ENCODE measurements at regions not wholly inside any gene's neighbourhood (a gene's known extent, or its start where the extent isn't known, plus 50 kb on each side); places are given as distances from the start of the nearest gene placed in this dataset.
"Not testable (repeated sequence)": the region's sequence is repeated elsewhere in the genome, so short reads cannot be mapped to it uniquely, and the experiment has no call there.

GRCh38 chr3:69490971-69491370 lies 105.1 kb upstream of the FRMD4B start:
- DNase-seq (ENCODE audit: low spot score) = no peak
- ATAC-seq (ENCODE audit: low FRiP score) = no peak
- no peak for TF ChIP-seq CTCF (IDR thresholded peaks at IDR 0.05)

- DNase-seq (ENCODE audit: low spot score) (no peak), ATAC-seq (ENCODE audit: low FRiP score) (no peak)
- TF ChIP-seq CTCF (IDR thresholded peaks at IDR 0.05) = no peak
Observed at GRCh38 chr3:69490235-69490634, 104.3 kb upstream of the FRMD4B start.

GRCh38 chr3:69488026-69488425 lies 102.1 kb upstream of the FRMD4B start:
- DNase-seq (ENCODE audit: low spot score) (no peak), ATAC-seq (ENCODE audit: low FRiP score) (no peak)
- no peak for TF ChIP-seq CTCF (IDR thresholded peaks at IDR 0.05)

GRCh38 chr3:69485489-69485888 lies 99.6 kb upstream of the FRMD4B start:
- no peak for TF ChIP-seq CTCF (IDR thresholded peaks at IDR 0.05)
- DNase-seq (ENCODE audit: low spot score) = no peak
- no peak for ATAC-seq (ENCODE audit: low FRiP score)

GRCh38 chr3:69484507-69485393 lies 98.9 kb upstream of the FRMD4B start:
- no peak for DNase-seq (ENCODE audit: low spot score)
- no peak for TF ChIP-seq CTCF (IDR thresholded peaks at IDR 0.05)
- no peak for ATAC-seq (ENCODE audit: low FRiP score)

- no peak for TF ChIP-seq CTCF (IDR thresholded peaks at IDR 0.05)
- DNase-seq (ENCODE audit: low spot score) (no peak), ATAC-seq (ENCODE audit: low FRiP score) (no peak)
Observed at GRCh38 chr3:69483449-69483848, 97.6 kb upstream of the FRMD4B start.

- DNase-seq (ENCODE audit: low spot score); ATAC-seq (ENCODE audit: low FRiP score): not testable (repeated sequence)
Observed at GRCh38 chr3:69480986-69481385, 95.1 kb upstream of the FRMD4B start.

Data from omental fat pad (tissue), 3 donors.